ENCODE measurements at regions not wholly inside any gene's neighbourhood (a gene's known extent, or its start where the extent isn't known, plus 50 kb on each side); places are given as distances from the start of the nearest gene placed in this dataset.
"Not testable (repeated sequence)": the region's sequence is repeated elsewhere in the genome, so short reads cannot be mapped to it uniquely, and the experiment has no call there.

- intact Hi-C loops (cut with micrococcal nuclease): not testable (repeated sequence)
These were observed 1246.0 kb upstream of the PABPC4L start for GRCh38 chr4:135447598-135447997.

- intact Hi-C loops (cut with micrococcal nuclease): no loop called here
These were observed 1233.3 kb upstream of the PABPC4L start for GRCh38 chr4:135434936-135435335.

GRCh38 chr4:135429528-135429927 lies 1227.9 kb upstream of the PABPC4L start:
- intact Hi-C loops (cut with micrococcal nuclease): no loop called here

- intact Hi-C loops (cut with micrococcal nuclease): no loop called here
These were observed 1216.8 kb upstream of the PABPC4L start for GRCh38 chr4:135418353-135418752.

DNA sequence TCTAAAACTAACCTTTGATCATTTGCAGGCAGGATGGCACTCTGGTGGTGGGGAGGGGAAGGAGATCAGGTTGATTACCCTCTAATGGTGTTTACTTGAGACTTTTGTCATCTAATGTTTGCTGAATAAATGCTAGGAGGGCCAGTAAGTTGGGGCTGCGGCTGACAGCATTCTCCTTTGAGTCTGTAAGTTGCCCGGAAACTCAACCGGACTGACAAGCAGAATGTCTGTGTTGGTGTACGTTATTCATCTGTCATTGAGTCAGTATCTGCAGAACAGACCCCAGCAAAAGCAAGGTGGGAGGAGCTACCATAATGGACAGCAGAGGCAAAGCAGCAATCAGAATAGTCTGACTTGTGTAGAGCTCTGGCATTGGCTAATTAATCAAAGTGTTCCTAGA lies 1210.6 kb upstream of the PABPC4L start:
- intact Hi-C loops (cut with micrococcal nuclease): no loop called here

DNA sequence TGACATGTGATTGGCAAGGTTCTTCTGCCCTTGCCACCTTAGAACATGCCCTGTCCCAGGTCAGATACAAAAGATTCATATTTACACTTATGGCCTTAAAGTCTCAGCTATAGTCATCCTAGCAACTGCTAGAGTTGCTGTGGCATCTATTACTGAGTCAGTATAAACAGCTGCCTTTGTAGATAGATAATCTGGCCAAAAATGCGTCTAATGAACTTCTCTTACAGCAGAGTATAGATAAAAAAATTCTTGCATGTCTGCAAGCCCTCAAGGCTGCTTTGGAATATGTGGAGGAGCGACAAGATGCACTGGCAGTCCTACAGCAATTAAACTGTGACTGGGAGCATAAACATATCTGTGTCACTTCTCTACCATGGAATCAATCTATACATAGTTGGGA lies 1209.7 kb upstream of the PABPC4L start:
- intact Hi-C loops (cut with micrococcal nuclease): no loop called here

GRCh38 chr4:135409261-135409660 lies 1207.7 kb upstream of the PABPC4L start:
- intact Hi-C loops (cut with micrococcal nuclease): not testable (repeated sequence)

- intact Hi-C loops (cut with micrococcal nuclease): no loop called here
These were observed 1206.5 kb upstream of the PABPC4L start for GRCh38 chr4:135408109-135408508.

DNA sequence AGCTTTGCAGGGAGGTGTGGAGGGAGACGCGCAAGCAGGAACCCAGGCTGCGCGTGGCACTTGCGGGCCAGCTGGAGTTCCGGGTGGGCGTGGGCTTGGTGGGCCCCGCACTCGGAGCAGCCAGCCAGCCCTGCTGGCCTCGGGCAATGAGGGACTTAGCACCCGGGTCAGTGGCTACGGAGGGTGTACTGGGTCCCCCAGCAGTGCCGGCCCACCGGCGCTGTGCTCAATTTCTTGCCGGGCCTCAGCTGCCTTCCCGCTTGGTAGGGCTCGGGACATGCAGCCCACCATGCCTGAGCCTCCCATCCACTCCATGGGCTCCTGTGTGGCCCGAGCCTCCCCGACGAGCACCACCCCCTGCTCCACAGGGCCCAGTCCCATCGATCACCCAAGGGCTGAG lies 1205.0 kb upstream of the PABPC4L start:
- intact Hi-C loops (cut with micrococcal nuclease): not testable (repeated sequence)

- intact Hi-C loops (cut with micrococcal nuclease): no loop called here
These were observed 1184.4 kb upstream of the PABPC4L start for GRCh38 chr4:135385830-135386581.

- intact Hi-C loops (cut with micrococcal nuclease): no loop called here
These were observed 1182.0 kb upstream of the PABPC4L start for GRCh38 chr4:135383356-135384288.

- intact Hi-C loops (cut with micrococcal nuclease): no loop called here
These were observed 1180.8 kb upstream of the PABPC4L start for GRCh38 chr4:135382280-135382959.

DNA sequence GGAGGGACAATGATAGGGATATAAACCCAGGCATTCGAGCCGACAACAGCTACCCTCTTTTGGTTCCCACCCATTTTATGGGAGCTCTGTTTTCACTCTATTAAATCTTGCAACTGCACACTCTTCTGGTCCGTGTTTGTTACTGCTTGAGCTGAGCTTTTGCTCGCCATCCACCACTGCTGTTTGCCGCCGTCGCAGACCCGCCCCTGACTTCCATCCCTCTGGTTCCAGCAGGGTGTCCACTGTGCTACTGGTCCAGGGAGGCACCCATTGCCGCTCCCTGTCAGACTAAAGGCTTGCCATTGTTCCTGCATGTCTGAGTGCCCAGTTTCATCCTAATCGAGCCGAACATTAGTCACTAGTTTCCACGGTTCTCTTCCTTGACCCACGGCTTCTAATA lies 1170.5 kb upstream of the PABPC4L start:
- intact Hi-C loops (cut with micrococcal nuclease): loop anchor here (5.0 kb wide), 1 partner anchor 1490 kb away; no protein-coding TSS in a partner anchor

- intact Hi-C loops (cut with micrococcal nuclease): loop anchor here (5.0 kb wide), 1 partner anchor 1491 kb away; no protein-coding TSS in a partner anchor
These were observed 1169.5 kb upstream of the PABPC4L start for GRCh38 chr4:135371137-135371536.

GRCh38 chr4:135368831-135369230 lies 1167.2 kb upstream of the PABPC4L start:
- intact Hi-C loops (cut with micrococcal nuclease): no loop called here

DNA sequence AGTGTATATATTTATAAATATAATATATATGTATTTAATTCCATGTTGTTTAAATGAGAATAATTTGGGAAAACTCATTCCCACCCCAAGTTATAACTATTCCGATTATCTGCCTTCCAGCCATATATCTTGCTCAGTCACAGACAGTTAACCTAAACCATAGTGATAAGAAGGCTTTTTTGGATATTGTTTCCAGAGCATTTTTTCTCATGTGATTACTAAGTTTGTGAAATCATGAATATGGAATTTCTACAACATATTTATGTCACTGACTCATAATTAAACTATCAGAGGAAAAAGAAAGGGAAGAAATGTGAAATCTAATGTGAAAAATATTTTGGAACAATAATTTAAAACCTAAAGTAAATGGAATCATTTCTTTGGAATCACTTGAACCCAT lies 1163.5 kb upstream of the PABPC4L start:
- intact Hi-C loops (cut with micrococcal nuclease): no loop called here

DNA sequence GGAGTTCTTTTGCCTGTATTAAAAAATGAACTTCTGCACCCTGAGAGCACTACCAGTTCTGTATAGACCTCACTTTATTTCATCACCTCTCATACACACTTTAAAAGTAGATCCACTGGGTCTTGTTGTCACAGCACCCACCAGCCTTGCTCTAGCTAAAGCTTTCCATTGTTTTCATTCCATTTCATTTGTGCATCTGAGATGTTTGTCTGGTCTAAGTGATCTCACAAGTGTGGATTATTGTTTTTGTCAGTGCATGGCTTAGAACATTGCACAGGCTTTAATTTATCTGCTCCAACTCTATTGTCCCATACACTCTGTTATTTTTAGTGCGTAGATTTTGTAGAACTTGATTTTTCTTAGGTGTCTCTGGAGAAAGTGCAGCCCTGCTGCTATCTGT lies 1157.5 kb upstream of the PABPC4L start:
- intact Hi-C loops (cut with micrococcal nuclease): no loop called here

DNA sequence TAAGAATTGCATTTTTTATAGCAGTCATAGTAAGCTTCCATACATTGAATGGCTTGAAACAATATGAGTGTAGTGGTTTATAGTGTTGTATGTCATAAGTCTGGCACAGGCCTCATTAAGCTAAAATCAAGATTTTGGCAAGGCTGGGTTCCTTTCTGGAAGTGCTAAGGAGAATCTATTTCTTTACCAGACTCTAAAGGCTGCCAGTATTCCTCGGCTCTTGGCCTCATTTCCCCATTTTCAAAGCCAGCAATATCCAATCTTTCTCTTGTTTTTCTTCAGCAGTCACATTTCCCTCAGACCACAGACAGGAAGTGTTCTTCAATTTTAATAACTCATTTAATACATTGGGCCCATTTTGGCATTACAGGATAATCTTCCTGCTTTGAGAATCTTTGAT lies 1155.5 kb upstream of the PABPC4L start:
- intact Hi-C loops (cut with micrococcal nuclease): no loop called here

- intact Hi-C loops (cut with micrococcal nuclease): no loop called here
These were observed 1153.3 kb upstream of the PABPC4L start for GRCh38 chr4:135354876-135355275.

- intact Hi-C loops (cut with micrococcal nuclease): no loop called here
These were observed 1151.4 kb upstream of the PABPC4L start for GRCh38 chr4:135353008-135353407.

GRCh38 chr4:135344492-135344891 lies 1142.9 kb upstream of the PABPC4L start:
- intact Hi-C loops (cut with micrococcal nuclease): no loop called here

GRCh38 chr4:135338181-135338580 lies 1136.6 kb upstream of the PABPC4L start:
- intact Hi-C loops (cut with micrococcal nuclease): no loop called here

Data from T-helper 2 cell treated with Interferon-gamma antibody and Interleukin-4, amounts not matched to agents 100 ng/mL and 5 ng/mL, for 36 hours (primary cell).